H9 (cell line): ENCODE measurements at regions not wholly inside any gene's neighbourhood (a gene's known extent, or its start where the extent isn't known, plus 50 kb on each side); places are given as distances from the start of the nearest gene placed in this dataset.

Experiments used
- DNase-seq: peaks from one replicate; pipeline ENCODE4 v3.0.0-alpha.2; 2017
- H2AFZ ChIP-seq: one replicate; pipeline ENCODE4 v1.6.1; 2013; ENCODE audit warnings: mild to moderate bottlenecking, low read length, control low read depth, moderate library complexity
- H2AK5ac ChIP-seq: 2 replicates; pipeline ENCODE4 v1.6.1; 2013; ENCODE audit warnings: low read length, control low read depth, mixed read lengths; ENCODE audit not compliant: insufficient read length
- H2BK120ac ChIP-seq: one replicate; pipeline ENCODE4 v1.6.1; 2013; ENCODE audit warnings: low read depth, mild to moderate bottlenecking, low read length, control low read depth, inconsistent platforms; ENCODE audit not compliant: poor library complexity, severe bottlenecking
- H2BK12ac ChIP-seq: 2 replicates; pipeline ENCODE4 v1.6.1; 2013; ENCODE audit warnings: low read length, control low read depth, mixed read lengths, low read depth; ENCODE audit not compliant: insufficient read length
- H2BK15ac ChIP-seq: 2 replicates; pipeline ENCODE4 v1.6.1; 2013; ENCODE audit warnings: low read depth, low read length, control low read depth
- H2BK20ac ChIP-seq: one replicate; pipeline ENCODE4 v1.6.1; 2013; ENCODE audit warnings: low read depth, mild to moderate bottlenecking, low read length, control low read depth, inconsistent platforms; ENCODE audit not compliant: poor library complexity, severe bottlenecking
- H2BK5ac ChIP-seq: 2 replicates; pipeline ENCODE4 v1.6.1; 2013; ENCODE audit warnings: low read length, control low read depth, mixed read lengths; ENCODE audit not compliant: insufficient read length
- H3K14ac ChIP-seq: 2 replicates; pipeline ENCODE4 v1.6.1; 2013; ENCODE audit warnings: low read length, control low read depth; ENCODE audit not compliant: insufficient read depth
- H3K18ac ChIP-seq: 2 replicates; pipeline ENCODE4 v1.6.1; 2013; ENCODE audit warnings: low read depth, mild to moderate bottlenecking, mixed read lengths, low read length, control low read depth; ENCODE audit not compliant: insufficient read length
- H3K23ac ChIP-seq: 2 replicates; pipeline ENCODE4 v1.6.1; 2013; ENCODE audit warnings: low read length, control low read depth, mixed read lengths, low read depth; ENCODE audit not compliant: insufficient read length
- H3K23me2 ChIP-seq: 2 replicates; pipeline ENCODE4 v1.6.1; 2013; ENCODE audit warnings: low read depth, mild to moderate bottlenecking, mixed read lengths, low read length, control low read depth; ENCODE audit not compliant: insufficient read length, poor library complexity, severe bottlenecking
- H3K27ac ChIP-seq: 2 replicates; pipeline ENCODE4 v1.5.1; 2013; ENCODE audit warnings: low read length, control low read depth, mixed read lengths, low read depth; ENCODE audit not compliant: insufficient read length
- H3K27me3 ChIP-seq: 2 replicates; pipeline ENCODE4 v1.6.1; 2013; ENCODE audit warnings: low read length, control low read depth, inconsistent platforms; ENCODE audit not compliant: insufficient read depth
- H3K4ac ChIP-seq: 2 replicates; pipeline ENCODE4 v1.6.1; 2013; ENCODE audit warnings: low read depth, mild to moderate bottlenecking, control low read depth, inconsistent platforms, low read length, moderate library complexity
- H3K4me1 ChIP-seq: 2 replicates; pipeline ENCODE4 v1.6.1; 2013; ENCODE audit warnings: low read length, control low read depth, inconsistent platforms; ENCODE audit not compliant: insufficient read depth
- H3K4me2 ChIP-seq: 2 replicates; pipeline ENCODE4 v1.6.1; 2013; ENCODE audit warnings: low read length, control low read depth, mixed read lengths; ENCODE audit not compliant: insufficient read length, insufficient read depth
- H3K56ac ChIP-seq: 2 replicates; pipeline ENCODE4 v1.6.1; 2013; ENCODE audit warnings: low read depth, mild to moderate bottlenecking, mixed read lengths, low read length, control low read depth; ENCODE audit not compliant: insufficient read length
- H3K79me1 ChIP-seq: 2 replicates; pipeline ENCODE4 v1.6.1; 2013; ENCODE audit warnings: low read depth, mild to moderate bottlenecking, moderate library complexity, low read length, control low read depth, inconsistent platforms; ENCODE audit not compliant: insufficient read depth, poor library complexity, severe bottlenecking
- H3K79me2 ChIP-seq: 2 replicates; pipeline ENCODE4 v1.6.1; 2013; ENCODE audit warnings: low read length, control low read depth, inconsistent platforms; ENCODE audit not compliant: insufficient read depth
- H3K9ac ChIP-seq: 2 replicates; pipeline ENCODE4 v1.6.1; 2013; ENCODE audit warnings: low read length, control low read depth, mixed read lengths; ENCODE audit not compliant: insufficient read length; ENCODE audit errors: extremely low read depth
- H3K9me3 ChIP-seq: one replicate; pipeline ENCODE4 v1.6.1; 2013; ENCODE audit warnings: low read depth, low read length, inconsistent platforms; ENCODE audit not compliant: control insufficient read depth
- H3T11ph ChIP-seq: one replicate; pipeline ENCODE4 v1.6.1; 2013; ENCODE audit warnings: mild to moderate bottlenecking, low read length, control low read depth, inconsistent platforms
- H4K20me1 ChIP-seq: one replicate; pipeline ENCODE4 v1.6.1; 2013; ENCODE audit not compliant: control insufficient read depth, insufficient read length, insufficient read depth
- H4K5ac ChIP-seq: 2 replicates; pipeline ENCODE4 v1.6.1; 2013; ENCODE audit warnings: low read depth, mild to moderate bottlenecking, mixed read lengths, low read length, control low read depth; ENCODE audit not compliant: insufficient read length
- H4K8ac ChIP-seq: replicated peaks from 2 replicates; pipeline ENCODE4 v1.6.1; 2013; ENCODE audit warnings: low read length, control low read depth, mixed read lengths, low read depth; ENCODE audit not compliant: insufficient read length
- H4K91ac ChIP-seq: 2 replicates; pipeline ENCODE4 v1.6.1; 2013; ENCODE audit warnings: low read depth, mild to moderate bottlenecking, moderate library complexity, mixed read lengths, low read length, control low read depth; ENCODE audit not compliant: insufficient read length
- H3K27ac Mint-ChIP-seq, 3 experiments: 2 replicates in 2 of 3; 3 replicates in 1 of 3; pipeline ENCODE4 v1.8.0; 2020 to 2021; ENCODE audit warnings: mixed read lengths in 3 of 3, mild to moderate bottlenecking in 1 of 3, moderate library complexity in 1 of 3
- H3K27me3 Mint-ChIP-seq: 2 replicates; pipeline ENCODE4 v1.8.0; 2021; ENCODE audit warnings: low read depth, mild to moderate bottlenecking, moderate library complexity, mixed read lengths
- H3K36me3 Mint-ChIP-seq, 3 experiments: 2 replicates in 2 of 3; 3 replicates in 1 of 3; pipeline ENCODE4 v1.8.0; 2020 to 2021; ENCODE audit warnings: low read depth in 3 of 3, mixed read lengths in 3 of 3; ENCODE audit not compliant: insufficient read depth in 1 of 3
- H3K4me1 Mint-ChIP-seq, 2 experiments: 2 replicates each; pipeline ENCODE4 v1.8.0; 2020; ENCODE audit warnings: mixed read lengths in 2 of 2
- H3K4me3 Mint-ChIP-seq, 2 experiments: 2 replicates in 1 of 2; 3 replicates in 1 of 2; pipeline ENCODE4 v1.8.0; 2020 to 2021; ENCODE audit warnings: mild to moderate bottlenecking in 2 of 2, mixed read lengths in 2 of 2, moderate library complexity in 1 of 2
- H3K9me3 Mint-ChIP-seq, 2 experiments: 2 replicates in 1 of 2; 3 replicates in 1 of 2; pipeline ENCODE4 v1.8.0; 2020; ENCODE audit warnings: mild to moderate bottlenecking in 2 of 2, mixed read lengths in 2 of 2, moderate library complexity in 1 of 2
- WGBS: extraction: QIAGEN DNeasy Blood & Tissue Kit; methylation state at CpG from one replicate; pipeline ENCODE4 v1.1.7; 2013; ENCODE audit warnings: missing lambda C conversion rate, low lambda C conversion rate, mixed read lengths; ENCODE audit not compliant: insufficient read length; ENCODE audit errors: extremely low coverage; 5-methylcytosine and 5-hydroxymethylcytosine counted together
- TF ChIP-seq, protein P1 (sequence below): fragments of 200-600 bp; sonication (generic); conservative IDR thresholded peaks from 3 replicates; pipeline ENCODE4 v1.8.0; 2021; ENCODE audit warnings: antibody characterized with exemption, mild to moderate bottlenecking

DNA sequence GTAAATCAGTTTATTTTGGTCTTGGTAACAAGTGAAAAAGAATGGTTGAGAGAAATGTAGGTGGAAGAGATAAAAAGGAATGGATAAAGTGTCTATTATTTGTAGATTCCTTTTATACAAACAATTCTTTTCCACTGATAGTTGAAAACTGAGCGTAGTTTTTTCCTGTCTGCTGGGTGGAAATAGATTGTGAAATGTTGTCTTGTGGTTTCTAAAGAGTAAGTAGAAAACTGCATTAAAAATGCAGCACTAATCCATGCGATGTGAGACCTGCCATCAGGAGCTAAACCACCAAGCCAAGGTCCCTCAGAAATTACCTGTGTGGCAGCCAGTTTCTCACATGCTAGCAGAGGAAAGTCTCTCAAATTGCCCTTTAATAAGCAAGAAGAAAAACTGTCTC, 103.2 kb upstream of the SLC44A3 start:
- peak overlapping the region in 1 of 3 experiments; percentile 3; a peak in 1 of 7 replicates for H3K27ac Mint-ChIP-seq
- no peak for DNase-seq
- H3K4me2 ChIP-seq: no peak overlapping the region
- peaks cover 14 to 22% of the 10 kb centered on the region in 2 experiments for H3K4me1 Mint-ChIP-seq
- H2BK20ac ChIP-seq: no peak overlapping the region
- H4K8ac ChIP-seq: no peak overlapping the region
- H3K23me2 ChIP-seq: no peaks in the 10 kb centered on the region
- H2AFZ ChIP-seq: no peak overlapping the region
- H3K36me3 Mint-ChIP-seq: peaks cover 0 to 2% (median 0%) of the 10 kb centered on the region in 3 experiments; a peak in 2 of 7 replicates
- H4K5ac ChIP-seq: no peak overlapping the region
- no peak overlapping the region for H2BK15ac ChIP-seq
- H3K18ac ChIP-seq: no peak overlapping the region
- H3K9me3 Mint-ChIP-seq: no peaks in the 10 kb centered on the region
- TF ChIP-seq, protein P1, sequence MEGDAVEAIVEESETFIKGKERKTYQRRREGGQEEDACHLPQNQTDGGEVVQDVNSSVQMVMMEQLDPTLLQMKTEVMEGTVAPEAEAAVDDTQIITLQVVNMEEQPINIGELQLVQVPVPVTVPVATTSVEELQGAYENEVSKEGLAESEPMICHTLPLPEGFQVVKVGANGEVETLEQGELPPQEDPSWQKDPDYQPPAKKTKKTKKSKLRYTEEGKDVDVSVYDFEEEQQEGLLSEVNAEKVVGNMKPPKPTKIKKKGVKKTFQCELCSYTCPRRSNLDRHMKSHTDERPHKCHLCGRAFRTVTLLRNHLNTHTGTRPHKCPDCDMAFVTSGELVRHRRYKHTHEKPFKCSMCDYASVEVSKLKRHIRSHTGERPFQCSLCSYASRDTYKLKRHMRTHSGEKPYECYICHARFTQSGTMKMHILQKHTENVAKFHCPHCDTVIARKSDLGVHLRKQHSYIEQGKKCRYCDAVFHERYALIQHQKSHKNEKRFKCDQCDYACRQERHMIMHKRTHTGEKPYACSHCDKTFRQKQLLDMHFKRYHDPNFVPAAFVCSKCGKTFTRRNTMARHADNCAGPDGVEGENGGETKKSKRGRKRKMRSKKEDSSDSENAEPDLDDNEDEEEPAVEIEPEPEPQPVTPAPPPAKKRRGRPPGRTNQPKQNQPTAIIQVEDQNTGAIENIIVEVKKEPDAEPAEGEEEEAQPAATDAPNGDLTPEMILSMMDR: no peak
- H3K4ac ChIP-seq: no peak overlapping the region
- H3K4me1 ChIP-seq: 0 out of 2 replicates have a peak, but pooled peaks cover 3% of the 10 kb centered on the region
- no peaks in the 10 kb centered on the region for H3K9me3 ChIP-seq
- H2AK5ac ChIP-seq: no peak overlapping the region
- H4K20me1 ChIP-seq: no peaks in the 10 kb centered on the region
- no peak overlapping the region for H3K27ac ChIP-seq
- no peak overlapping the region for H2BK5ac ChIP-seq
- no peak overlapping the region for H4K91ac ChIP-seq
- no peaks in the 10 kb centered on the region for H3K27me3 Mint-ChIP-seq
- H2BK120ac ChIP-seq: no peak overlapping the region
- no peak overlapping the region for H3K14ac ChIP-seq
- no CpG with 5 or more reads among the region's 2 CpGs for WGBS
- H3K4me3 Mint-ChIP-seq: no peak overlapping the region
- no peak overlapping the region for H3K56ac ChIP-seq
- H3K27me3 ChIP-seq: no peaks in the 10 kb centered on the region
- H2BK12ac ChIP-seq: no peak overlapping the region
- H3K23ac ChIP-seq: no peak overlapping the region
- no peak overlapping the region for H3K9ac ChIP-seq
- no peaks in the 10 kb centered on the region; the same call in 1 of the 2 replicates for H3K79me2 ChIP-seq
- no peaks in the 10 kb centered on the region for H3K79me1 ChIP-seq
- no peak overlapping the region for H3T11ph ChIP-seq
